GM21390 (cell line): ENCODE measurements at regions not wholly inside any gene's neighbourhood (a gene's known extent, or its start where the extent isn't known, plus 50 kb on each side); places are given as distances from the start of the nearest gene placed in this dataset.
"Not testable (repeated sequence)": the region's sequence is repeated elsewhere in the genome, so short reads cannot be mapped to it uniquely, and the experiment has no call there.

ENCODE experiments used
- ATAC-seq: cut with Tn5 transposase; IDR thresholded peaks from one replicate; pipeline ENCODE4 v1.9.1; 2021; ENCODE audit not compliant: unreplicated experiment

DNA sequence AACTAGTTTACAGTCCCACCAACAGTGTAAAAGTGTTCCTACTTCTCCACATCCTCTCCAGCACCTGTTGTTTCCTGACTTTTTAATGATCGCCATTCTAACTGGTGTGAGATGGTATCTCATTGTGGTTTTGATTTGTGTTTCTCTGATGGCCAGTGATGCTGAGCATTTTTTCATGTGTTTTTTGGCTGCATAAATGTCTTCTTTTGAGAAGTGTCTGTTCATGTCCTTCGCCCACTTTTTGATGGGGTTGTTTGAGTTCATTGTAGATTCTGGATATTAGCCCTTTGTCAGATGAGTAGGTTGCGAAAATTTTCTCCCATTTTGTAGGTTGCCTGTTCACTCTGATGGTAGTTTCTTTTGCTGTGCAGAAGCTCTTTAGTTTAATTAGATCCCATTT, 77.1 kb upstream of the SLC7A14 start:
- ATAC-seq = not testable (repeated sequence)

DNA sequence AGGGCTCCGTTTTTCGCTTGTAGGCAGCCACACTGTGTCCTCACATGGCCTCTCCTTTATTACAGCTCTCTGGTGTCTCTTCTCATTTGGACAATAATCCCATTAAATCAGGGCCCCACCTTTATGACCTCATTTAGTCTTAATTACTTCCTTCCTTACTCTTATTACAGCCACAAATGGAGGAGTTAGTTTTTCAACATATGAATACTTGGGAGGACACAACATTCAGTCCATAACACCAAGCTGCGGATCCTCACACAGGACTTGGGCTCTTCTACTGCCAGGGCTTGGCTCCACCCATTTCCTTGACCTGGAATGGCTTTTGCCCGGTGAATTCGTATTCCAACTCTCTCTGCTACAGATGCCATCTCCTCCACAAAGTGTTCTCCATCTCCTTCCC, 74.3 kb upstream of the SLC7A14 start:
- ATAC-seq = no peak

DNA sequence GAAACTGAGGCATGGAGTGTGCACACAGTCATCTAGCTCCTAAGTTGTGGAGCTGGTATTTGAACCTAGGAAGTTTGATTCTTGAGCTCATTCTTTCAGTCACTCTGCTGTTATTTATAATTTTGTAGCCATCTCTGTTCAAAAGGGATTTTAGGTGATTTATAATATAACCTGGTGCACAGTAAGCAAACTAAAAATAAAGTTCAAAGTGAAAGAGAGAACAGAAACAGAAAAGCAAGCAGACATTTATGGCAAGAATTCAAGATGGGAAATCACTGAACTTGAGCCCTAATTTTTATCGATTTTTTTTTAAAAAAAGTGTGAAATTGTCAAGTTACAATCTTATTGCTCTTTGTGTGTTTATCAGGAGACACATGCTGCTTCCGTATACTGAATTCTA, 71.4 kb upstream of the SLC7A14 start:
- ATAC-seq = no peak

DNA sequence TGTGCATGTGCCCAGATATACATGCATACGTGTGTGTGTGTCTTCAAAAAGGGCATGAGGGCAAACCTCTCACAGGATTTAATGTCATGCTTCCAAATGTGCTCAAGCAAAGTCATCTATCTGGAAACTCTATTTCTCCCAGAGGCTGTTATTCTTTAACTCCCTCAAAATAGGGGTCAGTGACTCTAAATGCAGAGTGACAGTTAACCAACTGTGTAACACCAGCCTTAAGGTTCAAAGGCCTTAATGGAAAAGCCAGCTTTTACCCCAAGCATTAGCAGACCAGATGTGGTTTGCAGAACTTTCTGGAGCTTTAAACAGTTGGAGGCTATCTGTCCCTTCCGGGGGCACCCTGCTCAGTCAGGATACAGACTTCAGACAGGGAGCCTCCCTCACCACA, 70.4 kb upstream of the SLC7A14 start:
- no peak for ATAC-seq

DNA sequence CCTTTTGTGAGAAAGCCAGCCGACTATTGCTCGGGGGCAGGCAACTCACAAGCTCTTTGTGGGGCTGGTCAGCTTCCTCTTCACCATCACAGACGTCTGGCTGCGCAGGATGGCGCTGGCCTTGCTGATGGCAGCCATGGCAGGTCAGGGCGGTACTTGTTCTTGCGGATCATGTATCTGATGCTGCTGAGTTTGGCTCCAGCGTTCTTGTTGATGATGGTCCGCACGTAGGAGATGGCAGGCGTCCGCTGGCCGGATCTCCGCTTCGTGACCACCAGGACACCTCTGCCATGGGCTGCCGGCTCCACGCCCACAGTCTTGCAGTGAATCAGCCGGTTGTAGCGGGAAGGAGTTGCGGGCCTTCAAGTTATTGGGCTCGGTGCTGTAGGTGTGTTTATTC, 67.9 kb upstream of the SLC7A14 start:
- ATAC-seq = no peak

DNA sequence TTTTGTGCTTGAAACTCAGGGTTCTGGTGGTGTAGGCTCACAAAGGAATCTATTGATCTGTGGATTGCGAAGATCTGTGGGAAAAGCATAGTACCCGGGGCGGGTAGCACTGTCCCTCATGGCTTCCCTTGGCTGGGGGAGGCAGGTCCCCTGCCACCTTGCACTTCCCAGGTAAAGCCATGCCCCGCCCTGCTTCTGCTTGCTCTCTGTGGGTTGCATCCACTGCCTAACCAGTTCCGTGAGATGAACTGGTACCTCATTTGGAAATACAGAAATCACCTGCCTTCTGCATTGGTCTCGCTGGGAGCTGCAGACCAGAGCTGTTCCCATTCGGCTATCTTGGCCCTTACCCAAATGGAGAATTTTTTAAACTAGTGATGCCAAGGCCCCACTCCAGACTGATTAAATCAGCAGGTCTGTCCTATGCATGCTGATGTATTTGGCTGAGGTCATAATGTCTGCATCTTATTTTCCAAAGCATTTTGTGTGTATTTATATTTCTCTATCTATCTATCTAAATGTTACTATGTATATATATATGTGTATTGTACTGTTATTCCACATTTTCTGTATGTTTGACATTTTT, 65.5 kb upstream of the SLC7A14 start:
- ATAC-seq = no peak

DNA sequence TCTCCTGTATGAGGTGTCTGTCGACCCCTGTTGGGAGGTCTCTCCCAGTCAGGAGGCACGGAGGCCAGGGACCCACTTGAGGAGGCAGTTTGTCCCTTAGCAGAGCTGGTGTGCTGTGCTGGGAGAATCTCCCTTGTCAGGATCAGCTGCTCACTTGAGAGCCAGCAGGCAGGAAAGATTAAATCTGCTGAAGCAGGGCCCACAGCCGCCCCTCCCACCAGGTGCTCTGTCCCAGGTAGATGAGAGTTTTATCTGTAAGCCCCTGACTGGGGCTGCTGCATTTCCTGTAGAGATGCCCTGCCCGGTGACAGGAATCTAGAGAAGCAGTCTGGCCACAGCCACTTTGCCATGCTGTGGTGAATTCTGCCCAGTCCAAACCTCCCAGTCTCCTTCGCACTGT, 64.7 kb upstream of the SLC7A14 start:
- ATAC-seq = not testable (repeated sequence)

DNA sequence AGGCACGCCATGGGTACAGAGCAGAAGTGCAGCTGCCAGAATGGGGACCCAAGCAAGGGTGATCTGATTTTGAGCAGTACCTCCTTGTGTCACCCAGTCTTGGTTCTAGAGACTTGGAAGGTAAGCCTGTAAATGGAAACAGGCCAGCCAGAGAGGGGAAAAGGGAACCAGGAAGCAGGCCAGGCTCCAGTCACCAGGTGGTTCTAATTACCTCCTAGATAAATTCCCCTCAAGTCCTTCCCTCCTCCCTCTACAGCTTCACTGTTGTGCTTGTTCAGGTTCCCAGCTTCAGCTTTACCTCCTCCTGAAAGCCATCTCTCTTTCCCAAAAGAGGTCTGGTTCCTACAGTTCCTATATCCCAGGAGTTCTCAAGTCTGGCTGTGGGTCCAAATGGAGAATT, 58.8 kb upstream of the SLC7A14 start:
- ATAC-seq = no peak

DNA sequence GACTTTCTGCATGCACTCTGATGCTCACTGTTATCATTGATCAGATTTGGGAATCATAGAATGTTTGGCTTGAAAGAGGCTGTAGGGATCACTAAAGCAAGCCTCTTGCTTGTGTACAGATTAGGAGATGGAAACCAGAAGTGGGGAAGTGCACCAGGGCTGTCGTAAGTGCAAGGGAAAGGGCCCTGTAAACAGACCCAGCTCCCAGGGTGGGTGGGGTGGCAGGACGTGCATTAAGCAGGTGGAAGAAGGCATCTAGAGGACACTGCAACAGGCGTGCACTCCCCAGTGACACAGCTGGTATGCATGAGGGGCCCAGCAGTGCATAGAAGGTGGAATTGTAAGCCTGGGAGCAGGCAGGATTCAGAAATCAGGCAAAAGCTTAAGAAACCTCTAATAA, 58.0 kb upstream of the SLC7A14 start:
- no peak for ATAC-seq

DNA sequence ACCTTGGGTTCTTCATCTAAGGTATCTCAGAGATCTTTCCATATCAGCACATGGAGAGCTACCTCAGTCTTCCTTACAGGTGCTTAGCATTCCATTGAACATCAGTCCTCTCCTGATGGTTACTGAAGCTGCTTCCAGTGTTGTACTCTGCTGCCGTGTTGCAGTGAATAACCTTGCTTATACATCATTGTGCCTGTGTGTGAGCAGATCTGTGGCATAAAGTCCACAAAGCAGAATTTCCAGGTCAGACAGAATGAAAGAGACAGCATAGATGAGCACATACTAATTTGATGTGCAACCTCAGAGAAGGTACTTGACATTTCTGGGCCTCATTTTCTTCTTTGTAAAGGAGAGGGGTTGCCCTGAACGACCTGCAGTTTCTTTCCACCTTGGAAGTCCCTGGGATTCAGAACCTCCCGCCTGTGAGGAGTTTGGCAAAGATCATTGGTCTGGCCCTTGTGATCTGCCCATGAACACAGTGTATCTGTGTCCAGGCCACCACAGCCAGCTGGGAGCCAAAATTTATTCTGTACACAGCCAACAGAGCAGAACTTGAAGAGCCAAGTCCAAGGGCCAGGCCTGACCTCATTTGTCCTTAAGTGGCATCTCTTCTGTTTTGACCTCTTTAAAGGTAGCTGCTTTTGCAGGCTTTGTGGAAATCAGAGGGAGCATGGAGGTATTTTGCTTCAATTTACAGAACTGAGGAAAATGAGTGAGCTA, 57.2 kb upstream of the SLC7A14 start:
- ATAC-seq = no peak

DNA sequence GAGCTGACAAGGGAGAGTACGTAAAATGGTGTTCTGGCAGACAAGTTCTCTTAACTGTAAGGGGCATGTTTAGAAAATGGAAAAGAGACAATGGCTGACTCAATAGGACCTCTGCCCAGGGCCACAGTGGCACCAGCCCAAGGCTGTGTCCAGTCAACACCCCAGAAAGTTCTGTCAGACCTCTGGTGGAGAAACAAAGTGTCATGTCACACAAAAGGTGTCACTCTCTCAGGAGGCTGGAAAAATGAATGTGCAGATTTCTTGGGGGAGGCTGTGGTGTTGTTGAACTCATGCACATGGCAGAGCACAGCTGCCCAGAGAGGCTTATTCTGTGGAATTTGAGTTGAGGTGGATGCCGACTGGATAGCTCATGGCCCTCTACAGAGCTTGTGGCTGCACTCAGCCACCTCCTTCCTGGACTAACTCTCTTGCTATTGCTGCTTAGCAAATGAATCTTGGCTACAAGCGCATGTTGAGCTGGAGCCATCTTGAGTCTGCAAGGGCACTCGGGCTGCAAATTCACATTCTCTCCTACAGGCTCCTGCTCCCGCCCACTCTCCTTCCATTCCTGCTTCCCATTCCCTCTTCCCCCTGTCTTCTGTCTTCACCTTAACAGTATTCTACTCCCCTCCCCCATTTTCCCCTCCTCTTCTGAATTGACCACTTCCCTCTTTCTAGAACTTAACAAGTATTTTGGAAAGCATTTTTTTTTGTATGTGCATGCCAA, 55.8 kb upstream of the SLC7A14 start:
- ATAC-seq = no peak

DNA sequence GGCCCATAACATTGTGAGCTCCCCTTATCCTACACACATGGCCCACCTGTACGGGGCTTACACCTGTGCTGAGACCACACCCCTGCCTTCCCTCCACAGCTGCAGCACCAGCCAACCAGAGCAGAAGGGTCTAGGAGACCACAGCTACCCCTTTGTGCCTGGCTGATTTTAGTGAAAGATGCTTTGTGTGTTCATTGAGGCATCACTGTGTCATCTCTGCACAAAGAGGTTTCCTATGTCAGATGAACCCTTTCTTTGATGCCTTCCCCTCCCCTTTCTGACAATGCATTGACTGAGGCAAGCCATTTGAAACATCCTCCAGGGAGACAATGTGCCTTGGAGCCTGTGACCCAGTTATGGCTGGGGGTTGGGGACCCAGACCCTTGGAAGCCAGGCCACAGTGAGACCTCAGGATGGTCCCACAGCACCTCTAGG, 54.9 kb upstream of the SLC7A14 start:
- no peak for ATAC-seq

DNA sequence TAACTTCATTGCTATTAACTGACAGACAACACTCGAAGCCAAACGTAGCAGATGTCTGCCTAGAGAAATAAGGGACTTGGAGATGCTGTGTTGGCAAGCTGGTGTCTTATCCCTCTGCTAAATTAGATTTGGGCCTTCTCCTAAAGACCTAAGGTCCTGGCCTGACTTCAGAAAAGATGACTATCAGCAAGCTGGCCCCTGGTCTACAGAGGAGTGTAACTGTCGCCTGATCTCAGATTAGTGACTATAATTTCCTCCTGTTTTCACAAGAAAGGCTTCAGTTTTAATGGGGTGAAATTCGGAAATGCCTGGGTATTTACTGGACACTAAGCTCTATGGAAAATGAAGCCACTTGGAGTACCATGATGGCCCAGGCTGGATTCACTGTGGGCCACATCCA, 53.1 kb upstream of the SLC7A14 start:
- no peak for ATAC-seq

DNA sequence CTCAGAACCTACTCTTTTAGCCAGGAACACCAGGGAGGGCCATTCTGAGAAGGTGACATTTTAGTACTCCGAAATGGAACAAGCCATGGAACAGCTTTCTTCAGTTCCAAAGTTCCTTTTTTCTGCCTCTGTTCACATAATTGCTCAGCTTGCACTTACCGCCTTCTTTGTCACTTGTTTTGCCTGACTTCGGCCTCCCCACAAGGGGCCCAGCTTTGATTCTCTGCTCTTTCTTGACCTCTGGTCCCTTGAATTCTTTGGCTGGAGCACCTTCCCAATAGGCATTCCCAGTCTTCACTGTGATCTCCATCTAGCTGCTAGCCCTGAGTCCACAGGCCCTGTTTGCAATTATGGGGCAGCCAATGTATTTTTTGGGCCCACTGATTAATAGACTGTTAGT, 51.4 kb upstream of the SLC7A14 start:
- no peak for ATAC-seq

DNA sequence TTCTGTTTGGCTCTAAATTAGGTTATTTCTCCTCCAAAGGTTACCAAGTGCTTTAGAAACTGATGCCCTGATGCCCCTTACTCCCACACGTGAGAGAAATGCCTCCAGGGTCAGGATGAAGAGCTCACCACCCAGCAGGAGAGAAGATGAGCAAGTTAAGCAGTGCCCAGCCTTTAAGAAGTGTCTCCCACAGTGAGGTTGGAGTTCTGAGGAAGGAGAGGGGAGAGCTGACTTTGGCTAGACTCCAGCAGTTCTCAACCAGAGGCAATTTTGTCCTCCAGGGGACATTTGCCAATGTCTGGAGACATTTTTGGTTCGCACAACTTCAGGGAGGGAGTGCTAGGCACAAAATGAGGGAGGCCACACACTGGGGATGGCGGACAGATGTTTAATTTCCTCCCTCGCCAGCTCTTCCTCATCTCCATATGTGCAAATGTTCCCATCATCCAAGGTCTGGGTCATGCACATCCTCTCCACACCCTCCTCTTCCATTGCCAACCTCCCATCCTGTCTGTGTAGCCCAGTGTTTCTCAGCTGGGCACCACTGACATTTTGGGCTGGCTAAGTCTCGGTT, 50.6 kb upstream of the SLC7A14 start:
- ATAC-seq = no peak
